NCI-H2196 (cell line): ENCODE measurements at regions not wholly inside any gene's neighbourhood (a gene's known extent, or its start where the extent isn't known, plus 50 kb on each side); places are given as distances from the start of the nearest gene placed in this dataset.
"Not testable (repeated sequence)": the region's sequence is repeated elsewhere in the genome, so short reads cannot be mapped to it uniquely, and the experiment has no call there.

Source experiments
- DNase-seq: peaks from one replicate; lab custom pipeline; 2025; ENCODE audit not compliant: unreplicated experiment; lab: John Stamatoyannopoulos, UW

- no peak for DNase-seq
These were observed 2348.4 kb downstream of the PCDH7 start for GRCh38 chr4:33068539-33068938.

- DNase-seq, result no peak
These were observed 2351.4 kb downstream of the PCDH7 start for GRCh38 chr4:33071535-33071934.

GRCh38 chr4:33072298-33073089 lies 2352.3 kb downstream of the PCDH7 start:
- no peak for DNase-seq

GRCh38 chr4:33073811-33074210 lies 2353.6 kb downstream of the PCDH7 start:
- no peak for DNase-seq

- DNase-seq, result no peak
These were observed 2358.0 kb downstream of the PCDH7 start for GRCh38 chr4:33078145-33078544.

GRCh38 chr4:33080275-33080674 lies 2360.1 kb downstream of the PCDH7 start:
- no peak for DNase-seq

GRCh38 chr4:33085709-33086108 lies 2365.5 kb downstream of the PCDH7 start:
- no peak for DNase-seq

GRCh38 chr4:33086331-33086925 lies 2366.3 kb downstream of the PCDH7 start:
- DNase-seq, result no peak

- DNase-seq, result no peak
These were observed 2368.5 kb downstream of the PCDH7 start for GRCh38 chr4:33088713-33089112.

GRCh38 chr4:33090910-33091309 lies 2370.7 kb downstream of the PCDH7 start:
- no peak for DNase-seq

- DNase-seq, result no peak
These were observed 2371.8 kb downstream of the PCDH7 start for GRCh38 chr4:33091961-33092360.

GRCh38 chr4:33104273-33104672 lies 2384.1 kb downstream of the PCDH7 start:
- DNase-seq, result no peak

GRCh38 chr4:33107814-33108213 lies 2387.6 kb downstream of the PCDH7 start:
- no peak for DNase-seq

- DNase-seq, result no peak
These were observed 2390.9 kb downstream of the PCDH7 start for GRCh38 chr4:33111117-33111516.

- no peak for DNase-seq
These were observed 2396.7 kb downstream of the PCDH7 start for GRCh38 chr4:33116871-33117270.

- no peak for DNase-seq
These were observed 2405.8 kb downstream of the PCDH7 start for GRCh38 chr4:33126002-33126401.

GRCh38 chr4:33130662-33131061 lies 2410.5 kb downstream of the PCDH7 start:
- not testable (repeated sequence) for DNase-seq

- no peak for DNase-seq
These were observed 2413.6 kb downstream of the PCDH7 start for GRCh38 chr4:33133723-33134122.

- no peak for DNase-seq
These were observed 2414.2 kb downstream of the PCDH7 start for GRCh38 chr4:33134366-33134765.

GRCh38 chr4:33149658-33150524 lies 2429.7 kb downstream of the PCDH7 start:
- no peak for DNase-seq

- no peak for DNase-seq
These were observed 2430.3 kb downstream of the PCDH7 start for GRCh38 chr4:33150525-33150910.

- no peak for DNase-seq
These were observed 2440.0 kb downstream of the PCDH7 start for GRCh38 chr4:33160126-33160525.
